HUES6 (cell line): ENCODE measurements at regions not wholly inside any gene's neighbourhood (a gene's known extent, or its start where the extent isn't known, plus 50 kb on each side); places are given as distances from the start of the nearest gene placed in this dataset.

Source experiments
- H3K27ac ChIP-seq: 2 replicates; pipeline ENCODE4 v1.7.0; 2013; ENCODE audit warnings: low read depth, mild to moderate bottlenecking, low read length, inconsistent platforms
- H3K27me3 ChIP-seq: 2 replicates; pipeline ENCODE4 v1.6.1; 2013; ENCODE audit warnings: low read length; ENCODE audit not compliant: control insufficient read depth, insufficient read depth
- H3K36me3 ChIP-seq: 2 replicates; pipeline ENCODE4 v1.6.1; 2013; ENCODE audit warnings: low read length; ENCODE audit not compliant: control insufficient read depth, insufficient read depth
- H3K4me1 ChIP-seq: 2 replicates; pipeline ENCODE4 v1.6.1; 2013; ENCODE audit warnings: low read length; ENCODE audit not compliant: control insufficient read depth, insufficient read depth
- H3K4me3 ChIP-seq: 2 replicates; pipeline ENCODE4 v1.5.1; 2013; ENCODE audit warnings: low read depth, low read length
- H3K9ac ChIP-seq: one replicate; pipeline ENCODE4 v1.6.1; 2013; ENCODE audit warnings: mild to moderate bottlenecking, low read length
- H3K9me3 ChIP-seq: 2 replicates; pipeline ENCODE4 v1.6.1; 2013; ENCODE audit warnings: low read depth, low read length; ENCODE audit not compliant: control insufficient read depth, insufficient read depth

GRCh38 chr16:86103320-86103719 is 204.4 kb downstream of the IRF8 start:
- peaks cover 5% of the 10 kb centered on the region for H3K9me3 ChIP-seq
- H3K4me3 ChIP-seq: no peak overlapping the region
- H3K27ac ChIP-seq: no peak overlapping the region
- H3K36me3 ChIP-seq: no peaks in the 10 kb centered on the region
- H3K27me3 ChIP-seq: no peaks in the 10 kb centered on the region
- no peak overlapping the region for H3K9ac ChIP-seq
- no peaks in the 10 kb centered on the region for H3K4me1 ChIP-seq

DNA sequence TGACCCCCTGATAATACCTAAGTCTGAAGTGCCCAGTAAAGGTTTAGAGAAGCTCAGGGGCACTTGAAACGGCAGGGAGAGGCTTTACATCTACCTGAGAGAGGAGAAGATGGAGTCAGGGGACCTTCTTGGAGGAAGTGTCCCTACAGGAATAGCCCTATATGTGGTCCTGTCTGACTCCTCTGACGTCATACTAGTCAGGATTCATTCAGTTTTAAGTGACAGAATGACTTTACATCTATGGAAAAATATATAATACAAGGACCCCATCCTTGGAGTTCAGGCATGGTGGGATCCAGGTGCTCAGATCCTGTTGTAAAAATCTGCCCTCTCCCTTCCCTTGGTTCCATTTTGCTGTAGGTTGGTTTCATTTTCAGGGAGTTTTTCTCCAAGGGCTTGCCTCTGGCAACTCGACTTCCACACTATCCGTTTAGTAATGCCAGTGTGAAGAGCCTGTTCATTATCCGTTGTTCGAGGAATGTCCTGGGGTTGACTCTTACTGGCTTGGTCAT is 205.6 kb downstream of the IRF8 start:
- Histone ChIP-seq H3K4me3 (no peak overlapping the region), H3K4me1 (no peaks in the 10 kb centered on the region; the same call in 1 of the 2 replicates), H3K9ac (no peak overlapping the region), H3K27me3 (no peaks in the 10 kb centered on the region), H3K9me3 (peaks cover 9% of the 10 kb centered on the region), H3K27ac (no peak overlapping the region), H3K36me3 (no peaks in the 10 kb centered on the region)

GRCh38 chr16:86107215-86107825 is 208.4 kb downstream of the IRF8 start:
- H3K27ac ChIP-seq: no peak overlapping the region
- H3K9me3 ChIP-seq: peaks cover 9% of the 10 kb centered on the region
- no peaks in the 10 kb centered on the region for H3K36me3 ChIP-seq
- no peak overlapping the region for H3K4me3 ChIP-seq
- H3K4me1 ChIP-seq: no peaks in the 10 kb centered on the region; the same call in 1 of the 2 replicates
- no peak overlapping the region for H3K9ac ChIP-seq
- H3K27me3 ChIP-seq: no peaks in the 10 kb centered on the region

GRCh38 chr16:86108062-86108461 is 209.1 kb downstream of the IRF8 start:
- Histone ChIP-seq H3K27me3 (no peaks in the 10 kb centered on the region), H3K4me1 (no peaks in the 10 kb centered on the region; the same call in 1 of the 2 replicates), H3K9me3 (peaks cover 9% of the 10 kb centered on the region), H3K36me3 (no peaks in the 10 kb centered on the region), H3K9ac (no peak overlapping the region), H3K27ac (no peak overlapping the region), H3K4me3 (no peak overlapping the region)

- no peak overlapping the region for H3K9ac ChIP-seq
- no peaks in the 10 kb centered on the region for H3K27me3 ChIP-seq
- H3K4me3 ChIP-seq: no peak overlapping the region
- peaks cover 9% of the 10 kb centered on the region for H3K9me3 ChIP-seq
- H3K36me3 ChIP-seq: no peaks in the 10 kb centered on the region
- peaks cover 3% of the 10 kb centered on the region for H3K4me1 ChIP-seq
- H3K27ac ChIP-seq: no peak overlapping the region
Observed at GRCh38 chr16:86110134-86110533, 211.2 kb downstream of the IRF8 start.

- peaks cover 3% of the 10 kb centered on the region for H3K4me1 ChIP-seq
- H3K27me3 ChIP-seq: no peaks in the 10 kb centered on the region
- H3K9me3 ChIP-seq: peaks cover 9% of the 10 kb centered on the region
- H3K36me3 ChIP-seq: no peaks in the 10 kb centered on the region
- H3K27ac ChIP-seq: no peak overlapping the region
- H3K9ac ChIP-seq: no peak overlapping the region
- no peak overlapping the region for H3K4me3 ChIP-seq
Observed at GRCh38 chr16:86110726-86111125, 211.8 kb downstream of the IRF8 start.

DNA sequence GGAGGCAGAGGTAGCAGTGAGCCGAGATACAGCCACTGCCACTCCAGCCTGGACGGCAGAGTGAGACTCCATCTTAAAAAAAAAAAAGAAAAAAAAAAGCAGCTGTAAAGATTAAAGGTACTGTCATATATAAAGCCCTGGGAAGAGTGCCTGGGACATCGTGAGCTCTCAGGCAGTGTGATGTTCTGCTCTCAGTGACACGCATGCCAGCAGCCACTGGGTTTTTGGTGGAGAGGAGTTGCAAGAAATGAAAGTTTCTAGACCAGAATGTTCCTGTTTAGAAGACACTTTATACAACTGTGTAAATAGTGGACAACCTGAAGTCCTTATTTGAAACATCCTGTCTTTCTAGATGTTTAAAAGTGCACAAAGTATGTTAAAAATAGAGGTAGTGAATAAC is 213.2 kb downstream of the IRF8 start:
- no peak overlapping the region for H3K27ac ChIP-seq
- H3K9me3 ChIP-seq: peaks cover 9% of the 10 kb centered on the region
- peaks cover 3% of the 10 kb centered on the region for H3K4me1 ChIP-seq
- H3K9ac ChIP-seq: no peak overlapping the region
- no peaks in the 10 kb centered on the region for H3K36me3 ChIP-seq
- no peaks in the 10 kb centered on the region for H3K27me3 ChIP-seq
- no peak overlapping the region for H3K4me3 ChIP-seq

DNA sequence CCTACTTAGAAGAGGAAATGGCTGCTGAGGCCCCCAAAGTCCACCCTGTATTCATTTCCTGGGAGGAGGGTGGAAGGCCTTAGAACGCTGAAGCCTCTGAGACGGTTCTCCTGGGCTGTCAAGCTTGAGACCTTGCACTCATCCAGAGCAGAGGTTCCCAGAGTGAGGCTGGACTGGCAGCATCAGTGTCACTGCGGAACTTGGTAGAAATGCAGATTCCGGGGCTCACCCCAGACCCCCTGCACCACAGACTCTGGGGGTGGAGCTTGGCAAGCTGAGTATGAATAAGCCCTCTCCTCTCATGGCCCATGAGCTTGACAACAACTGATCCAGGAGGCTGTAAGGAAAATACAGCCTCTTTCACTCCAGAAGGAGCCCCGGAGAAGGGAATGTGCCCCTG is 218.3 kb downstream of the IRF8 start:
- no peaks in the 10 kb centered on the region for H3K9me3 ChIP-seq
- no peak overlapping the region for H3K27ac ChIP-seq
- peaks cover 10% of the 10 kb centered on the region for H3K4me1 ChIP-seq
- no peaks in the 10 kb centered on the region for H3K36me3 ChIP-seq
- no peak overlapping the region for H3K4me3 ChIP-seq
- H3K27me3 ChIP-seq: peaks cover 23% of the 10 kb centered on the region
- H3K9ac ChIP-seq: no peak overlapping the region

DNA sequence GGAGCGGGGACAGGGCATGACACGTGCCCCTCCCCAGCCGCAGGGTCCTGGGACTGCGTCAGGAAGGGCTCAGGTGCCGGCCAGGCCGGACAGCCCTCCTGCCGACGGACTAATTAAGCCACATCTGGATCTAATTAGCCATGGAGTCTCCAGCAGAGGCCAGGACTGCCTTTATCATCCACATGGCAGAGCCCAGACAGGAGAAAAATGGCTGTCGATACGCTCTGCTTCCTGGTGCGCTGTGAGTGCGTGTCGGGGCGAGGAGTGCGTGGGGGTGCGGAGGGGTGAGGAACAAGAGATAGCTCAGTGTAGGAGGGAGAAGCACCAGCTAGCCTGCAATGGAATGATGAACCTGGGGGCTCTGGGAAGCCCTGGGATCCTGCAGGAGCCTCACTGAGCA is 218.8 kb downstream of the IRF8 start:
- H3K27me3 ChIP-seq: peaks cover 24% of the 10 kb centered on the region
- H3K4me3 ChIP-seq: no peak overlapping the region
- no peak overlapping the region for H3K27ac ChIP-seq
- peaks cover 10% of the 10 kb centered on the region for H3K4me1 ChIP-seq
- H3K9ac ChIP-seq: no peak overlapping the region
- no peaks in the 10 kb centered on the region for H3K9me3 ChIP-seq
- no peaks in the 10 kb centered on the region for H3K36me3 ChIP-seq

DNA sequence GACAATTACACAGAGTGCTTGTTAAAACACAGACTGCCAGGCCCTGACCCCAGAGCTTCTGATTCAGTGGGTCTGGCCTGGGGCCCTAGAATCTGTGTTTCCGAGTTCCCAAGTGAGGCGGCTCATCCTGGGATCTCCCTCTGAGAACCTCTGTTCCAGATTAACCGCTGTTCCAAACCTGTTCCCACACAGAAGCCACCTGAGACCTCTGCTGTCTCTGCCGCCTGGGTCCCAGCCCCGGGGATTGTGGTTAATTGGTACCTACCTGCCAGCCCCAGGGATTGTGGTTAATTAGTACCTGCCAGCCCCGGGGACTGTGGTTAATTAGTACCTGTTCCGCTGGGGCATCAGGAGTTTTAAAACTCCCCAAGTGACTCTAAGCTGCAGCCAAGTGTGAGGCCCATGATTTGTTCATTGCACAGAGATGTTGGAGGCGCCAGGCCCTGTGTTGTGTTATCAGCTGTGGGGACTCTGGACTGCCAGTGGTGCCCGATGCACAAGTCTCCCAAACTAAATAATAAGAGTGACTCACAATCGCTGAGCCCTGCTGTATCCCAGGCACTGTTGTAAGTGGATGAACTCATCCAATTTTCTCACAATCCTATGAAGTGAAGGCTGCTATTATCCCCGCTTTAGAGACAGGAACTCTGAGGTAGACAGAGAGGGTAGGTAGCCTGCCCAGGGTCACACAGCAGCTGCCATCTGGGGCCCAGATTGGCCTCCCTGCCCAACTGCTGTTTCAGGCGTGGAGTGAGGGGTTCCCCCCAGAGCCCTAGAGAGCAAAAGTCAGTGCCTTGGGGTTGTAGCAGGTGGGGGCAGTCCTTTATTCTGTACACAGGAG is 219.7 kb downstream of the IRF8 start:
- H3K9me3 ChIP-seq: no peaks in the 10 kb centered on the region
- H3K36me3 ChIP-seq: no peaks in the 10 kb centered on the region
- H3K9ac ChIP-seq: no peak overlapping the region
- H3K27me3 ChIP-seq: peaks cover 24% of the 10 kb centered on the region
- peaks cover 10% of the 10 kb centered on the region for H3K4me1 ChIP-seq
- H3K4me3 ChIP-seq: no peak overlapping the region
- H3K27ac ChIP-seq: no peak overlapping the region
